Spinal cord (tissue), 9 donors: ENCODE measurements at regions not wholly inside any gene's neighbourhood (a gene's known extent, or its start where the extent isn't known, plus 50 kb on each side); places are given as distances from the start of the nearest gene placed in this dataset.

ENCODE experiments used
- DNase-seq, 6 donors: peaks; one replicate each; pipeline versions ENCODE4 v3.0.0 to v3.0.0-alpha.2; 2013 to 2015; ENCODE audit warnings: low spot score in 6 of 6, low read depth in 4 of 6
- H3K27ac ChIP-seq: one replicate; pipeline ENCODE4 v1.5.1; 2013; ENCODE audit warnings: low read depth, low read length, control low read depth
- H3K27me3 ChIP-seq: one replicate; pipeline ENCODE4 v1.6.1; 2013; ENCODE audit warnings: low read length; ENCODE audit not compliant: control insufficient read depth, insufficient read depth
- H3K36me3 ChIP-seq: one replicate; pipeline ENCODE4 v1.6.1; 2013; ENCODE audit warnings: low read length; ENCODE audit not compliant: control insufficient read depth, insufficient read depth
- H3K4me1 ChIP-seq: one replicate; pipeline ENCODE4 v1.6.1; 2013; ENCODE audit warnings: low read length; ENCODE audit not compliant: control insufficient read depth, insufficient read depth
- H3K4me3 ChIP-seq: one replicate; pipeline ENCODE4 v1.5.1; 2013; ENCODE audit warnings: low read depth, low read length, control low read depth
- H3K9me3 ChIP-seq: one replicate; pipeline ENCODE4 v1.6.1; 2013; ENCODE audit warnings: low read length; ENCODE audit not compliant: control insufficient read depth, insufficient read depth
- WGBS: methylation state at CpG from one replicate; pipeline ENCODE4 v1.1.5; 2013; ENCODE audit warnings: missing lambda C conversion rate; ENCODE audit not compliant: insufficient coverage; 5-methylcytosine and 5-hydroxymethylcytosine counted together
- donor health status: healthy.

GRCh38 chr13:22047082-22047784 lies 376.4 kb downstream of the FGF9 start:
- Histone ChIP-seq H3K27ac (no peak overlapping the region), H3K4me3 (no peak overlapping the region), H3K9me3 (no peaks in the 10 kb centered on the region), H3K36me3 (no peaks in the 10 kb centered on the region), H3K27me3 (no peaks in the 10 kb centered on the region), H3K4me1 (no peaks in the 10 kb centered on the region)
- no peak for DNase-seq
- WGBS, result 100% methylated on average over 1 of the region's 2 CpGs

GRCh38 chr13:22047785-22048104 lies 376.9 kb downstream of the FGF9 start:
- DNase-seq, result no peak
- Histone ChIP-seq H3K27me3 (no peaks in the 10 kb centered on the region), H3K36me3 (no peaks in the 10 kb centered on the region), H3K4me1 (no peaks in the 10 kb centered on the region), H3K27ac (no peak overlapping the region), H3K9me3 (no peaks in the 10 kb centered on the region), H3K4me3 (no peak overlapping the region)
- WGBS, result 98% methylated on average over 5 of the region's 6 CpGs

GRCh38 chr13:22049384-22049783 lies 378.5 kb downstream of the FGF9 start:
- no peak overlapping the region for H3K4me3 ChIP-seq
- no peaks in the 10 kb centered on the region for H3K36me3 ChIP-seq
- H3K4me1 ChIP-seq, result no peaks in the 10 kb centered on the region
- H3K27me3 ChIP-seq, result no peaks in the 10 kb centered on the region
- DNase-seq, result peak in 2 of 6 donors; percentile 61 to 71
- no peaks in the 10 kb centered on the region for H3K9me3 ChIP-seq
- no peak overlapping the region for H3K27ac ChIP-seq
- 40% methylated on average over 2 of the region's 2 CpGs for WGBS

- Histone ChIP-seq H3K4me3 (no peak overlapping the region), H3K4me1 (no peaks in the 10 kb centered on the region), H3K27me3 (no peaks in the 10 kb centered on the region), H3K36me3 (no peaks in the 10 kb centered on the region), H3K27ac (no peak overlapping the region), H3K9me3 (no peaks in the 10 kb centered on the region)
- DNase-seq, result no peak
- WGBS, result 85% methylated on average over 4 of the region's 6 CpGs
Measured at GRCh38 chr13:22050951-22051563, 380.2 kb downstream of the FGF9 start.

GRCh38 chr13:22053053-22053452 lies 382.2 kb downstream of the FGF9 start:
- no peaks in the 10 kb centered on the region for H3K9me3 ChIP-seq
- no peak overlapping the region for H3K27ac ChIP-seq
- DNase-seq, result no peak
- WGBS, result no CpG with 5 or more reads among the region's 3 CpGs
- no peak overlapping the region for H3K4me3 ChIP-seq
- H3K36me3 ChIP-seq, result no peaks in the 10 kb centered on the region
- no peaks in the 10 kb centered on the region for H3K27me3 ChIP-seq
- H3K4me1 ChIP-seq, result no peaks in the 10 kb centered on the region

- WGBS, result 20% methylated on average over 1 of the region's 5 CpGs
Measured at GRCh38 chr13:22055259-22055658, 384.4 kb downstream of the FGF9 start.

GRCh38 chr13:22060187-22060586 lies 389.3 kb downstream of the FGF9 start:
- WGBS, result 78% methylated on average over 6 of the region's 6 CpGs

More at GRCh38 chr13:22055259-22055658, 384.4 kb downstream of the FGF9 start:
- no peak overlapping the region for H3K27ac ChIP-seq
- H3K4me1 ChIP-seq, result no peaks in the 10 kb centered on the region
- no peak for DNase-seq
- no peaks in the 10 kb centered on the region for H3K9me3 ChIP-seq
- no peak overlapping the region for H3K4me3 ChIP-seq
- no peaks in the 10 kb centered on the region for H3K27me3 ChIP-seq
- no peaks in the 10 kb centered on the region for H3K36me3 ChIP-seq

GRCh38 chr13:22061371-22061805 lies 390.5 kb downstream of the FGF9 start:
- Histone ChIP-seq H3K27ac (no peak overlapping the region), H3K27me3 (no peaks in the 10 kb centered on the region), H3K9me3 (no peaks in the 10 kb centered on the region), H3K36me3 (no peaks in the 10 kb centered on the region), H3K4me3 (no peak overlapping the region), H3K4me1 (peaks cover 7% of the 10 kb centered on the region)
- WGBS, result 64% methylated on average over 4 of the region's 8 CpGs
- DNase-seq, result peak in 1 of 6 donors; percentile 17

More at GRCh38 chr13:22060187-22060586, 389.3 kb downstream of the FGF9 start:
- DNase-seq, result no peak
- no peak overlapping the region for H3K27ac ChIP-seq
- peaks cover 5% of the 10 kb centered on the region for H3K4me1 ChIP-seq
- H3K27me3 ChIP-seq, result no peaks in the 10 kb centered on the region
- no peaks in the 10 kb centered on the region for H3K36me3 ChIP-seq
- no peaks in the 10 kb centered on the region for H3K9me3 ChIP-seq
- no peak overlapping the region for H3K4me3 ChIP-seq

GRCh38 chr13:22061806-22062391 lies 391.0 kb downstream of the FGF9 start:
- peak in 2 of 6 donors; percentile 37 to 58 for DNase-seq
- H3K9me3 ChIP-seq, result no peaks in the 10 kb centered on the region
- peaks cover 7% of the 10 kb centered on the region for H3K4me1 ChIP-seq
- WGBS, result 75% methylated on average over 2 of the region's 7 CpGs
- no peaks in the 10 kb centered on the region for H3K36me3 ChIP-seq
- no peak overlapping the region for H3K27ac ChIP-seq
- H3K27me3 ChIP-seq, result no peaks in the 10 kb centered on the region
- no peak overlapping the region for H3K4me3 ChIP-seq
